ENCODE measurements at regions not wholly inside any gene's neighbourhood (a gene's known extent, or its start where the extent isn't known, plus 50 kb on each side); places are given as distances from the start of the nearest gene placed in this dataset.

DNA sequence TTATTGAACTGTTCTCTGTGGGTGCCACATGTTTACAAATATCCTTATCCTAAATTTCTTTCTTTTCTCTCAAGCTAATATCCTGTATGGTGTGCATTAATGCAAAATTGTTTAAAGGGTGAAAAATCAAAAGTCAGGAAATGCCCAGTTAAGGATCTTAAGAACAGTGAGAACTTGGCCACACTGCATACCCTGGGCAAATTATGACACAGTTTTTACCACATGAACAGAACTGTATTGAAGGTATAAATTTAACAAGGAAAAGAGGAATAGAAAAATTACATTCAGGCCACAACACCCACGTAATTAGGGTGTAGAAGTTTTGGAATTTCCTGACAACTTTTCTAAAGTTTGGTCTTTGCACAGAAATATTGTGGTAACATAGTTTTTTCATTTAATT, 94.4 kb upstream of the HCCS start:
- TF ChIP-seq, protein P1, sequence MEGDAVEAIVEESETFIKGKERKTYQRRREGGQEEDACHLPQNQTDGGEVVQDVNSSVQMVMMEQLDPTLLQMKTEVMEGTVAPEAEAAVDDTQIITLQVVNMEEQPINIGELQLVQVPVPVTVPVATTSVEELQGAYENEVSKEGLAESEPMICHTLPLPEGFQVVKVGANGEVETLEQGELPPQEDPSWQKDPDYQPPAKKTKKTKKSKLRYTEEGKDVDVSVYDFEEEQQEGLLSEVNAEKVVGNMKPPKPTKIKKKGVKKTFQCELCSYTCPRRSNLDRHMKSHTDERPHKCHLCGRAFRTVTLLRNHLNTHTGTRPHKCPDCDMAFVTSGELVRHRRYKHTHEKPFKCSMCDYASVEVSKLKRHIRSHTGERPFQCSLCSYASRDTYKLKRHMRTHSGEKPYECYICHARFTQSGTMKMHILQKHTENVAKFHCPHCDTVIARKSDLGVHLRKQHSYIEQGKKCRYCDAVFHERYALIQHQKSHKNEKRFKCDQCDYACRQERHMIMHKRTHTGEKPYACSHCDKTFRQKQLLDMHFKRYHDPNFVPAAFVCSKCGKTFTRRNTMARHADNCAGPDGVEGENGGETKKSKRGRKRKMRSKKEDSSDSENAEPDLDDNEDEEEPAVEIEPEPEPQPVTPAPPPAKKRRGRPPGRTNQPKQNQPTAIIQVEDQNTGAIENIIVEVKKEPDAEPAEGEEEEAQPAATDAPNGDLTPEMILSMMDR (IDR thresholded peaks at IDR 0.05): no peak
- no peak for TF ChIP-seq POLR2A (IDR thresholded peaks at IDR 0.05)

All from gastroesophageal sphincter (tissue), 3 donors.